Dendritic cell treated with granulocyte-macrophage colony-stimulating factor and Interleukin-4, amounts not matched to agents 40 ng/mL and 50 ng/mL, for 4 days (primary cell): ENCODE measurements at regions not wholly inside any gene's neighbourhood (a gene's known extent, or its start where the extent isn't known, plus 50 kb on each side); places are given as distances from the start of the nearest gene placed in this dataset.

Experiments
- H3K27ac Mint-ChIP-seq: one replicate; pipeline ENCODE4 v1.8.0; 2022; ENCODE audit warnings: mild to moderate bottlenecking, mixed read lengths
- H3K27me3 Mint-ChIP-seq: one replicate; pipeline ENCODE4 v1.8.0; 2022; ENCODE audit warnings: mild to moderate bottlenecking, mixed read lengths
- H3K36me3 Mint-ChIP-seq: one replicate; pipeline ENCODE4 v1.8.0; 2022; ENCODE audit warnings: low read depth, mixed read lengths
- H3K4me1 Mint-ChIP-seq: one replicate; pipeline ENCODE4 v1.8.0; 2022; ENCODE audit warnings: low read depth, mixed read lengths
- H3K4me3 Mint-ChIP-seq: one replicate; pipeline ENCODE4 v1.8.0; 2022; ENCODE audit warnings: mild to moderate bottlenecking, moderate library complexity, mixed read lengths
- H3K9me3 Mint-ChIP-seq: one replicate; pipeline ENCODE4 v1.8.0; 2022; ENCODE audit warnings: mixed read lengths
- intact Hi-C: fragments of 100-400 bp; cut with micrococcal nuclease; formaldehyde crosslinking; loops from one replicate; pipeline ENCODE4 v1.15.0; 2022

- Mint-ChIP-seq H3K27me3 (no peaks in the 10 kb centered on the region), H3K9me3 (no peaks in the 10 kb centered on the region), H3K4me3 (no peak overlapping the region), H3K27ac (no peak overlapping the region), H3K36me3 (no peaks in the 10 kb centered on the region), H3K4me1 (no peaks in the 10 kb centered on the region)
- intact Hi-C loops: no loop called here
These were observed 741.3 kb downstream of the TLE1 start for GRCh38 chr9:80948066-80948465.

- H3K36me3 Mint-ChIP-seq: no peaks in the 10 kb centered on the region
- H3K4me3 Mint-ChIP-seq: no peak overlapping the region
- no peak overlapping the region for H3K27ac Mint-ChIP-seq
These were observed 742.7 kb downstream of the TLE1 start for GRCh38 chr9:80946496-80947170.

GRCh38 chr9:80945436-80945835 is 743.9 kb downstream of the TLE1 start:
- Mint-ChIP-seq H3K4me1 (no peaks in the 10 kb centered on the region), H3K4me3 (no peak overlapping the region), H3K27me3 (no peaks in the 10 kb centered on the region), H3K36me3 (no peaks in the 10 kb centered on the region), H3K27ac (no peak overlapping the region), H3K9me3 (peaks cover 5% of the 10 kb centered on the region)
- intact Hi-C loops: no loop called here

More at GRCh38 chr9:80946496-80947170, 742.7 kb downstream of the TLE1 start:
- no peaks in the 10 kb centered on the region for H3K4me1 Mint-ChIP-seq
- intact Hi-C loops: no loop called here
- H3K9me3 Mint-ChIP-seq: no peaks in the 10 kb centered on the region
- no peaks in the 10 kb centered on the region for H3K27me3 Mint-ChIP-seq

- H3K4me1 Mint-ChIP-seq: no peaks in the 10 kb centered on the region
- H3K27me3 Mint-ChIP-seq: no peaks in the 10 kb centered on the region
- peaks cover 19% of the 10 kb centered on the region for H3K9me3 Mint-ChIP-seq
- no peaks in the 10 kb centered on the region for H3K36me3 Mint-ChIP-seq
- no peak overlapping the region for H3K27ac Mint-ChIP-seq
- H3K4me3 Mint-ChIP-seq: no peak overlapping the region
- intact Hi-C loops: no loop called here
These were observed 751.7 kb downstream of the TLE1 start for GRCh38 chr9:80937645-80938044.

- intact Hi-C loops: no loop called here
- peaks cover 11% of the 10 kb centered on the region for H3K9me3 Mint-ChIP-seq
- H3K27me3 Mint-ChIP-seq: no peaks in the 10 kb centered on the region
- H3K4me1 Mint-ChIP-seq: no peaks in the 10 kb centered on the region
- H3K27ac Mint-ChIP-seq: no peak overlapping the region
- H3K36me3 Mint-ChIP-seq: no peaks in the 10 kb centered on the region
- no peak overlapping the region for H3K4me3 Mint-ChIP-seq
These were observed 755.3 kb downstream of the TLE1 start for GRCh38 chr9:80934095-80934494.

- no peaks in the 10 kb centered on the region for H3K36me3 Mint-ChIP-seq
- H3K27ac Mint-ChIP-seq: no peak overlapping the region
- no peak overlapping the region for H3K4me3 Mint-ChIP-seq
- no peaks in the 10 kb centered on the region for H3K4me1 Mint-ChIP-seq
- H3K9me3 Mint-ChIP-seq: peaks cover 11% of the 10 kb centered on the region
- no peaks in the 10 kb centered on the region for H3K27me3 Mint-ChIP-seq
- intact Hi-C loops: no loop called here
These were observed 756.2 kb downstream of the TLE1 start for GRCh38 chr9:80932947-80933780.

- Mint-ChIP-seq H3K4me1 (no peaks in the 10 kb centered on the region), H3K27ac (no peak overlapping the region), H3K4me3 (no peak overlapping the region), H3K27me3 (no peaks in the 10 kb centered on the region), H3K9me3 (peaks cover 11% of the 10 kb centered on the region), H3K36me3 (no peaks in the 10 kb centered on the region)
- intact Hi-C loops: no loop called here
These were observed 757.2 kb downstream of the TLE1 start for GRCh38 chr9:80932181-80932580.

GRCh38 chr9:80931163-80931562 is 758.2 kb downstream of the TLE1 start:
- Mint-ChIP-seq H3K9me3 (peaks cover 11% of the 10 kb centered on the region), H3K36me3 (no peaks in the 10 kb centered on the region), H3K27ac (no peak overlapping the region), H3K4me3 (no peak overlapping the region), H3K4me1 (no peaks in the 10 kb centered on the region), H3K27me3 (no peaks in the 10 kb centered on the region)
- intact Hi-C loops: no loop called here

- Mint-ChIP-seq H3K4me3 (no peak overlapping the region), H3K36me3 (no peaks in the 10 kb centered on the region), H3K27me3 (no peaks in the 10 kb centered on the region), H3K4me1 (no peaks in the 10 kb centered on the region), H3K27ac (no peak overlapping the region), H3K9me3 (peaks cover 10% of the 10 kb centered on the region)
- intact Hi-C loops: no loop called here
These were observed 760.6 kb downstream of the TLE1 start for GRCh38 chr9:80928697-80929096.

GRCh38 chr9:80926611-80927010 is 762.7 kb downstream of the TLE1 start:
- H3K27me3 Mint-ChIP-seq: no peaks in the 10 kb centered on the region
- intact Hi-C loops: no loop called here
- H3K27ac Mint-ChIP-seq: no peak overlapping the region
- no peak overlapping the region for H3K4me3 Mint-ChIP-seq
- no peaks in the 10 kb centered on the region for H3K36me3 Mint-ChIP-seq
- no peaks in the 10 kb centered on the region for H3K4me1 Mint-ChIP-seq
- peaks cover 29% of the 10 kb centered on the region for H3K9me3 Mint-ChIP-seq

- intact Hi-C loops: no loop called here
- peaks cover 49% of the 10 kb centered on the region for H3K9me3 Mint-ChIP-seq
- H3K27ac Mint-ChIP-seq: no peak overlapping the region
- no peaks in the 10 kb centered on the region for H3K27me3 Mint-ChIP-seq
- H3K4me1 Mint-ChIP-seq: no peaks in the 10 kb centered on the region
- H3K36me3 Mint-ChIP-seq: no peaks in the 10 kb centered on the region
- H3K4me3 Mint-ChIP-seq: no peak overlapping the region
These were observed 766.8 kb downstream of the TLE1 start for GRCh38 chr9:80922544-80922943.

GRCh38 chr9:80906728-80907127 is 782.6 kb downstream of the TLE1 start:
- no peak overlapping the region for H3K4me3 Mint-ChIP-seq
- H3K4me1 Mint-ChIP-seq: no peaks in the 10 kb centered on the region
- intact Hi-C loops: no loop called here
- H3K9me3 Mint-ChIP-seq: no peaks in the 10 kb centered on the region
- H3K27me3 Mint-ChIP-seq: no peaks in the 10 kb centered on the region
- H3K27ac Mint-ChIP-seq: no peak overlapping the region
- H3K36me3 Mint-ChIP-seq: no peaks in the 10 kb centered on the region

GRCh38 chr9:80899208-80899607 is 790.1 kb downstream of the TLE1 start:
- Mint-ChIP-seq H3K4me1 (no peaks in the 10 kb centered on the region), H3K27me3 (no peaks in the 10 kb centered on the region), H3K36me3 (no peaks in the 10 kb centered on the region), H3K4me3 (no peak overlapping the region), H3K27ac (no peak overlapping the region), H3K9me3 (peaks cover 14% of the 10 kb centered on the region)
- intact Hi-C loops: no loop called here

GRCh38 chr9:80893190-80893589 is 796.2 kb downstream of the TLE1 start:
- H3K4me3 Mint-ChIP-seq: no peak overlapping the region

More at GRCh38 chr9:80893190-80893589, 796.2 kb downstream of the TLE1 start:
- H3K9me3 Mint-ChIP-seq: peaks cover 14% of the 10 kb centered on the region
- H3K27ac Mint-ChIP-seq: no peak overlapping the region
- H3K36me3 Mint-ChIP-seq: no peaks in the 10 kb centered on the region
- intact Hi-C loops: no loop called here
- H3K4me1 Mint-ChIP-seq: no peaks in the 10 kb centered on the region
- no peaks in the 10 kb centered on the region for H3K27me3 Mint-ChIP-seq
